IPS DF 4.7 (cell line): ENCODE measurements at regions not wholly inside any gene's neighbourhood (a gene's known extent, or its start where the extent isn't known, plus 50 kb on each side); places are given as distances from the start of the nearest gene placed in this dataset.
A peak's percentile ranks its signal among the peaks of the same experiment; 100 is the strongest.

ENCODE experiments used
- DNase-seq: peaks from one replicate; pipeline ENCODE4 v3.0.0-alpha.2; 2013; ENCODE audit warnings: low spot score; ENCODE audit errors: extremely low read depth

GRCh38 chr12:97173688-97174410, 266.8 kb downstream of the NEDD1 start:
- DNase-seq, result no peak

GRCh38 chr12:97177481-97177880, 270.4 kb downstream of the NEDD1 start:
- DNase-seq, result no peak

GRCh38 chr12:97181571-97182265, 274.7 kb downstream of the NEDD1 start:
- DNase-seq, result no peak

GRCh38 chr12:97182769-97183168, 275.7 kb downstream of the NEDD1 start:
- no peak for DNase-seq

GRCh38 chr12:97184127-97184773, 277.2 kb downstream of the NEDD1 start:
- no peak for DNase-seq

GRCh38 chr12:97185567-97185966, 277.0 kb upstream of the RMST start:
- DNase-seq, result no peak

GRCh38 chr12:97194546-97194945, 268.1 kb upstream of the RMST start:
- no peak for DNase-seq

GRCh38 chr12:97200181-97200580, 262.4 kb upstream of the RMST start:
- DNase-seq, result no peak

GRCh38 chr12:97203408-97203807, 259.2 kb upstream of the RMST start:
- DNase-seq, result no peak

GRCh38 chr12:97209997-97210396, 252.6 kb upstream of the RMST start:
- DNase-seq, result no peak

GRCh38 chr12:97211416-97211930, 251.1 kb upstream of the RMST start:
- no peak for DNase-seq

GRCh38 chr12:97216848-97217247, 245.8 kb upstream of the RMST start:
- no peak for DNase-seq

- DNase-seq, result no peak
These were observed 240.2 kb upstream of the RMST start for GRCh38 chr12:97222391-97222790.

GRCh38 chr12:97223419-97223818, 239.2 kb upstream of the RMST start:
- DNase-seq, result no peak

- DNase-seq, result no peak
These were observed 233.6 kb upstream of the RMST start for GRCh38 chr12:97229004-97229403.

GRCh38 chr12:97235102-97235501, 227.5 kb upstream of the RMST start:
- peak; percentile 58 for DNase-seq

GRCh38 chr12:97246368-97246767, 216.2 kb upstream of the RMST start:
- no peak for DNase-seq

- no peak for DNase-seq
These were observed 212.1 kb upstream of the RMST start for GRCh38 chr12:97250483-97250882.

- DNase-seq, result no peak
These were observed 204.9 kb upstream of the RMST start for GRCh38 chr12:97257726-97258125.

GRCh38 chr12:97259098-97259497, 203.5 kb upstream of the RMST start:
- DNase-seq, result no peak

GRCh38 chr12:97260786-97261185, 201.8 kb upstream of the RMST start:
- no peak for DNase-seq

GRCh38 chr12:97267166-97267565, 195.4 kb upstream of the RMST start:
- DNase-seq, result no peak
